ENCODE measurements at regions not wholly inside any gene's neighbourhood (a gene's known extent, or its start where the extent isn't known, plus 50 kb on each side); places are given as distances from the start of the nearest gene placed in this dataset.

DNA sequence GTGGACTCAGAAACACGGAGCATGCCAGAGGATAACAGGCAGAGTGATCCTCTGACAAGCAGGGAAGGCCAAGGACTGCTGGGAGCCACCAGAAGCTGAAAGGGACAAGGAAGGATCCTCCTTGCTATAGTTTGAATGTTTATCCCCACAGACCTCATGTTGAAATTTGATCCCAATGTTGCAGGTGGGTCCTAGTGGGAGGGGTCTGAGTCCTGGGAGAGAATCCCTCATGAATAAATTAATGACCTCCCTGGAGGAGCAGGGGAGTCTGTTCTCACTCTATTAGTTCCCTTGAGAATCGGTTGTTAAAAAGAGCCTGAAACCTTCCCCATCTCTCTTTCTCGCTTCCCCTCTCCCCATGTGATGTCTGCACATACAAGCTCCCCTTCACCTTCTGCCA lies 124.4 kb downstream of the FBXO15 start:
- H3K36me3 Mint-ChIP-seq: no peaks in the 10 kb centered on the region
- H3K27me3 Mint-ChIP-seq: peaks cover 0 to 37% (median 31%) of the 10 kb centered on the region in 3 donors
- H3K4me3 Mint-ChIP-seq: no peak overlapping the region
- DNase-seq (no peak), ATAC-seq (ENCODE audit: low read depth in 2 of 2) (no peak)
- peaks cover 0 to 5% (median 0%) of the 10 kb centered on the region in 3 donors for H3K4me1 Mint-ChIP-seq
- H3K27ac Mint-ChIP-seq: no peak overlapping the region
- no peaks in the 10 kb centered on the region for H3K9me3 Mint-ChIP-seq

DNA sequence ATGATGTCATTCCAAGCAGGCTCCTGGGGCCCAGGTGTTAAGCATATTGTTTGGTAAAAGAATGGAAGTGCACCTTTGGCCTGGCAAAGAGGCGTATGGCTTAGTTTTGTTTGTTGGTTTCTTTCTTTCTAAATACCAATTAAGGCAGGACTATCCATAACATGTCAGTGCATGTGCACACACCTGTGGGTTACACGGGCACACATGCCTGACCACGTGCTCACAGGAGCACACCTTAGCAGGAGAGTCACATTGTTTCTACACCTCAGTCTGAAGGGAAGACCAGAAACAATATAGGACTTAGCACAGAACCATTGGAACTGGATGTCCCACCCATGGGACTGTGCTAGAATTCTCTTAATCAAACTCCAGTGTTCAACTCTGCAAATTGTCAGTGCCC lies 127.8 kb downstream of the FBXO15 start:
- Mint-ChIP-seq H3K36me3 (no peaks in the 10 kb centered on the region), H3K4me3 (no peak overlapping the region), H3K27me3 (peaks cover 0 to 17% (median 14%) of the 10 kb centered on the region in 3 donors), H3K27ac (no peak overlapping the region), H3K4me1 (peaks cover 0 to 5% (median 3%) of the 10 kb centered on the region in 3 donors), H3K9me3 (peaks cover 0 to 6% (median 0%) of the 10 kb centered on the region in 7 donors)
- ATAC-seq (ENCODE audit: low read depth in 2 of 2) (no peak), DNase-seq (no peak)

DNA sequence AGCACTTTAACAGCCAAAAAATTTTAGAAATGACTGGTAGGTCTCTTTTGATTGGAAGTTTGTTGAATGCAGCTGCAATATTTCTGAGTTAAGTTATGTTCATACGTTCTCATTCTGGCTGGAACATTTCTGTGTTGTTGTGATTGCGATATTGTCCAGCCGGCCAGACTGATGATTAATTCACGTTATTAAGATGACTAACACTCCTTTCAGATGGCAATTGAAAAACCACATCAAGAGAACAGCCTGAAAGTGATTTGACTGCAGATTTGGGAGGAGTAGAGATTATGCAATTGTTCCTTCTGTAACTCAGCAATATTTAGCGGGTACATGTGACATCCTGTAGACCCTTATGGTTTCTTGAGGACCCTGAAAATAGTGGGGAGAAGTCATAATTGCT lies 133.7 kb downstream of the FBXO15 start:
- Mint-ChIP-seq H3K27me3 (peaks cover 0 to 10% (median 4%) of the 10 kb centered on the region in 3 donors), H3K4me3 (no peak overlapping the region), H3K27ac (no peak overlapping the region), H3K9me3 (peaks cover 0 to 6% (median 0%) of the 10 kb centered on the region in 7 donors), H3K4me1 (peaks cover 0 to 4% (median 0%) of the 10 kb centered on the region in 3 donors), H3K36me3 (no peaks in the 10 kb centered on the region)
- ATAC-seq (ENCODE audit: low read depth in 2 of 2): no peak
- no peak for DNase-seq

DNA sequence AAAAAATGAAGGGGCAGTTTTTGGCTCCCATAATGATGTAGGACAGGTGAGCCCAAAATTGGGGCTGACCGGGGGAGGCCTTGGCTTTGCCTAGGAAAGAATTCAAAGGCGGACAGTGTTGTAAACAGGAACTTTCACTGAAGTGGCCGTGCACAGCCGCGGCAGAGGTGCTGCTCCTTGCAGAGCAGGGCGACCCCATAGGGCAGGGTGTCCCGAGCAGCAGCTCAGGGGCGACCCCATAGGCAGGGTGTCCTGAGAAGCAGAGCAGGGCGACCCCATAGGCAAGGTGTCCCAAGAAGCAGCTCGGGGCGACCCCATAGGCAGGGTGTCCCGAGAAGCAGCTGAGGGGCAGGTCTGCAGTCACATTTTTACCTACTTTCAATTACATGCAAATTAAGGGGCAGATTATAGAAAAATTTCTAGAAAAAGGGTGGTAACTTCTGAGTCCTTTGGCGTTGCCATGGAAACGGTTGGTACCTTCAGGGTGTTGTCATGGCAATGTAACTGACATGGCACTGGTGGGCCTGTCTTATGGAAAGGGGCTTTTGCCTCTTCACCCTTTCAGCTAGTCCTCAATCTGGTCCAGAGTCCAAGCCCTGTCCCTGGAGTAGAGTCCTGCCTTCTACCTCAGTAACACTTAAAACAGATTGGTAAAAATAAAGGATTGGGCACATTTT lies 134.5 kb downstream of the FBXO15 start:
- no peak for ATAC-seq (ENCODE audit: low read depth in 2 of 2)
- peak overlapping the region in 1 of 6 donors; percentile 73 for H3K27ac Mint-ChIP-seq

DNA sequence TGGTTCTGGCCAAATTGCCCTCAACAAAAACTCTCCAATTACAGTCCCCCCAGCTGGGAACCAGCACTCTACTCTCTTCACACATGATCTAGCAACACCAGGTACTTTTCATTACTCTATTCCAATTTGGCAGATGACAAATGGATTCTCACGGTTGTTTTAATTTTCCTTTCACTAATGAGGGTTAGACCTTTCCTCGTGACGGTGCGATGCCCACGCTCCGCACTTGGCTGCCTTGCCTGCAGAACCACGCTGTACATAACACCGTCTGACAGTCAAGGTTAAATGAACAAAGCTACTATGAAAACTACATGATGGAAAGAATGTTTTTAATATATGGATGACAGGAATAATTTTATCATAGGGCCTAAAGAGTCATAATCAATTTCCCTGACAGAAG lies 141.5 kb downstream of the FBXO15 start:
- DNase-seq (no peak), ATAC-seq (ENCODE audit: low read depth in 2 of 2) (peak; percentile 50 to 65)
- Mint-ChIP-seq H3K27ac (peak overlapping the region in 3 of 6 donors; percentile 15 to 75 (median 21)), H3K9me3 (peaks cover 0 to 1% (median 0%) of the 10 kb centered on the region in 7 donors), H3K4me3 (peak overlapping the region in 6 of 8 donors; percentile 34 to 77 (median 60)), H3K27me3 (no peaks in the 10 kb centered on the region), H3K4me1 (peaks cover 16 to 27% (median 25%) of the 10 kb centered on the region in 3 donors), H3K36me3 (no peaks in the 10 kb centered on the region)

More for the DNA sequence above, 134.5 kb downstream of the FBXO15 start:
- no peak for DNase-seq
- no peak overlapping the region for H3K4me3 Mint-ChIP-seq
- H3K36me3 Mint-ChIP-seq: no peaks in the 10 kb centered on the region
- H3K27me3 Mint-ChIP-seq: peaks cover 0 to 6% (median 0%) of the 10 kb centered on the region in 3 donors
- peaks cover 0 to 6% (median 0%) of the 10 kb centered on the region in 7 donors for H3K9me3 Mint-ChIP-seq
- peaks cover 0 to 4% (median 0%) of the 10 kb centered on the region in 3 donors for H3K4me1 Mint-ChIP-seq

DNA sequence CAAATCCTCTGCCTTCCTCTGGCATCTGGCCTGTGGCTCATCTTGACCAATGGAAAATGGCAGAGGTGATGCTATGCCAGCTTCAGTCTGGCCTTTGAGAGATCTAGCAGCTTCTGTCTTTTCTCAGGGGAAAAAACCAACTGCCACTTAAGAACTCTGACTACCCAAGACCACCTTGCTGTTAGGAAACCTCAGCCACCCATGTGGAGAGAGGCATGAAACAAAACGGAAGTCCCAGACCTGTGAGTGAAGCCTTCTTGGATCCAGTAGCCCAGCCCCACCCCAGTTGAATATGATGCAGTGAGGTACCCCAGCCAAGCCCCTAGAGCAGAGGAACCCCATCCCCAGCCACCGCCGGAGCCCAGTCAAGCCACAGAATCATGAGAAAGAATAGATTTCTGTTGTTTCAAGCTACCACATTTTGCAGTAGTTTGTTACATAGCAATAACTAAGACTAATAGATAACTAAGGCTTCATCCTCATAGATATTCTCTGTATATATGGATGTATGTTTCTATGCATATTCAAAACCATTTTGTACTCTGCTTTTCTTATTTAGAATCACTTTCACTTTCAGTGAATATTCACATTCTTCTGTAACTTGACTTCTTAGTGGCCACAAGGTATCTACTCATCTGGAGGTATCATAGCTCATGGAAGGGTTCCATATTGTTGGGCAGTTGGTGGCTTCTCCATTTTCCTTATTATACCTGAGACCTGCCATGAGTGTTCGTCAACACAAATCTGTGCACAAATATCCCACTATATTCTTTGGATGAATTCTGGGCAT lies 142.1 kb downstream of the FBXO15 start:
- H3K9me3 Mint-ChIP-seq: peaks cover 0 to 1% (median 0%) of the 10 kb centered on the region in 7 donors
- peaks cover 16 to 27% (median 25%) of the 10 kb centered on the region in 3 donors for H3K4me1 Mint-ChIP-seq
- H3K4me3 Mint-ChIP-seq: peak overlapping the region; percentile 16 to 82 (median 56)
- H3K36me3 Mint-ChIP-seq: no peaks in the 10 kb centered on the region
- H3K27ac Mint-ChIP-seq: peak overlapping the region; percentile 13 to 79 (median 19)
- DNase-seq (peak; percentile 10), ATAC-seq (ENCODE audit: low read depth in 2 of 2) (peak; percentile 74 to 88)
- no peaks in the 10 kb centered on the region for H3K27me3 Mint-ChIP-seq

DNA sequence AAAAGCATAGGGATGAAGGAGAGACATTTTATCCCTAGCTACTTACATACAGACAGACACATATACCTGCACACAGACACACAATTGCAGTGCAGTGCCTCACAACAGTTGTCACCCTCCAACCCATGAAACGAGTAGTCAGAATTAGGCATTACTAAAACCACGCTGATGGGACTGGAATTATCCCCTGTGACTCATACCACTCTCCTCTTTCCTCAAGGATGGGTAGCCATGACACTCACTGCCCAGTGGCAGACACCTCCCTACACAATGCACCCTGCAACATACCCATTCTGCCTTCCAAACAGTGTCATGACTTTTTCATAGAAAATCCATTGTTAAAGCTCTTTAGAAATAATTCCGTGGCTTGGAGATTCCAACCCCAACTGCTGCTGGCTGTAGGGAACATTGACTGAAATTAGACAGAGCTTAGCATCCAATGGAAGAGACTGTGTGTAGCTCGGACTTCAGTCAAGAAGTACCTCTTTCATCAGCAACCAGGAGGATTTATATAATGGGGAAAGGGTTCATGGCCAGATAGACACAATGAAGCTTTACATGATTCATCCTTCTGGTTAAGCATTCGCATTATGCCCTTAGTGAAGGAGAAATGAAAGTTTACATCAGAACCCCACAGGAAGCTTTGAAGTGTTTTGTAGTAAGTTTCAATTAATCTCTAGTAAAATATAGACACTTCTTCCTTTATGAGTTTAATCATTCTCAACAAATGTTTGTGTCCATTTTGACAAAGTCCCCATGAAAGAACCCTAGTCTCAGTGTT lies 155.2 kb downstream of the FBXO15 start:
- ATAC-seq (ENCODE audit: low read depth in 2 of 2): no peak

DNA sequence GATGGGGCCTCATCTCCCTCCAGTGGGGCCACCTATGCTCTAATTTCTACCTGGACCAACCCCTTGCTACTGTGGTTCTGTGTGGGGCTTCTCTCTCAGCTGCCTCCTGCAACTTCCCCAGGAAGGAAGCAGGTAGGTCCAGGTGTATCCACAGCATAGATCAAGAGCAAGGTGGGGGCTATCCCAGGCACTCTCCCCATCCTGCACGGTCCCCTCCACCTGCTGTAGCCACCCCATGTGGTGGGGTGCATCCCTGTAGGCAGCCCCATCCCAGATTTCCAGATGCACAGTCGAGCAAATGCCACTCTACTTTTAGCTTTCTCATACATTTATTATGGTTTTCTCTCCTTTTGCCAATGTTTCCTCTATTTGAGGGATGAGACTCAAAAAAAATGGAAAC lies 156.1 kb downstream of the FBXO15 start:
- Mint-ChIP-seq H3K27me3 (no peaks in the 10 kb centered on the region), H3K27ac (no peak overlapping the region), H3K36me3 (peaks cover 4 to 12% of the 10 kb centered on the region in 2 donors), H3K4me3 (no peak overlapping the region), H3K4me1 (peaks cover 0 to 4% (median 0%) of the 10 kb centered on the region in 3 donors), H3K9me3 (peaks cover 5 to 14% (median 7%) of the 10 kb centered on the region in 7 donors)
- no peak for ATAC-seq (ENCODE audit: low read depth in 2 of 2)
- DNase-seq: no peak

More for the DNA sequence above, 155.2 kb downstream of the FBXO15 start:
- no peak overlapping the region for H3K4me3 Mint-ChIP-seq
- DNase-seq: no peak
- H3K27ac Mint-ChIP-seq: peak overlapping the region in 1 of 6 donors; percentile 45
- H3K36me3 Mint-ChIP-seq: peaks cover 4 to 11% of the 10 kb centered on the region in 2 donors
- H3K4me1 Mint-ChIP-seq: peaks cover 0 to 4% (median 0%) of the 10 kb centered on the region in 3 donors
- H3K9me3 Mint-ChIP-seq: peaks cover 6 to 18% (median 11%) of the 10 kb centered on the region in 7 donors
- H3K27me3 Mint-ChIP-seq: no peaks in the 10 kb centered on the region

DNA sequence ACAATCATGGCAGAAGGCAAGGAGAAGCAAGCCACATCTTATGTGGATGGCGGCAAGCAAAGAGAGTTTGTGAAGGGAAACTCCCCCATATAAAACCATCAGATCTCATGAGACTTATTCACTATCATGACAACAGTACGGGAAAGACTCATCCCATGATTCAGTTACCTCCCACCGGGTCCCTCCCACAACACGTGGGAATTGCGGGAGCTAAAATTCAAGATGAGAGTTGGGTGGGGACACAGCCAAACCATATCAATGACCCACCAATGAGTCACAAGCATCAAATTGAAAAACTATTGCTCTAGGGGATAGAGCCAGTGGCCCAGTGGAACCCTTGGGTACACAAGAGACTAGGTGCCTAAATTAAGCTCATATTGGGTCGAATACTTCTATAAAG lies 157.4 kb downstream of the FBXO15 start:
- no peak overlapping the region for H3K4me3 Mint-ChIP-seq
- peaks cover 4 to 14% (median 7%) of the 10 kb centered on the region in 7 donors for H3K9me3 Mint-ChIP-seq
- no peaks in the 10 kb centered on the region for H3K27me3 Mint-ChIP-seq
- peaks cover 4 to 12% of the 10 kb centered on the region in 2 donors for H3K36me3 Mint-ChIP-seq
- DNase-seq: no peak
- H3K4me1 Mint-ChIP-seq: peaks cover 0 to 4% (median 0%) of the 10 kb centered on the region in 3 donors
- H3K27ac Mint-ChIP-seq: no peak overlapping the region
- ATAC-seq (ENCODE audit: low read depth in 2 of 2): no peak

DNA sequence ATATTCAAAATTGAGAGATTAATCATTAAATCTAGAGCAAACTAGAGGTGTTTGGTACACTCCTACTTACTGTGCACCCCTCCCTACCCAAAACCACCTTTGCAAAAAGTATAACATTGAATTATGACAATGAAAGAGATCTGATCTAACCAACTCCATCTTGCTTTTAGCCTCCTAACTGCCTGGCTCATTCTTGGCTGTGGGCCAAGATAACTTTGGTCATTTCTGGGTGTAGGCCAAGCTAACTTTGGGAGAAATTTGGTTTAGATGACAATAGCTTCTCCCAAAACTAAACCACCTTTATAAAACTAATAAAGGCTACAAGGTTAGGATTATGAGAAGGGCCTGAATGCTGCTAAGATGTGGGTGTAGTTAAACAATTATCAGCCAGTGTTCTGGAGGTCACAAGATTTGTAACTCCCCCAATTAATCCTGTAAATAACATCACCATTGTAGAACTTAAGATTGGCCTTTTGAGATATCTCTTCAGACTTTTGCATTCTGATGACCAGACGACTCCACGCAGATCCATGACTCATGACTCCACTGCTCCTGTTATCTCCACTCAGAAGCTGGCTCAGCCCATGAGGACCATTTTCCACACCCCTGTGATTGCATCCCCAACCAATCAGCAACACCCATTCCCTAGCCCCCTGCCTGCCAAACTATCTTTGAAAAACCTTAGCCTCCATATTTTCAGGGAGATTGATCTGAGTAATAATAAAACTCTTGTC lies 160.2 kb downstream of the FBXO15 start:
- no peak overlapping the region for H3K4me3 Mint-ChIP-seq
- DNase-seq (no peak), ATAC-seq (ENCODE audit: low read depth in 2 of 2) (no peak)
- H3K36me3 Mint-ChIP-seq: peaks cover 0 to 12% of the 10 kb centered on the region in 2 donors
- H3K27me3 Mint-ChIP-seq: no peaks in the 10 kb centered on the region
- H3K4me1 Mint-ChIP-seq: peaks cover 0 to 1% (median 0%) of the 10 kb centered on the region in 3 donors
- peaks cover 4 to 14% (median 7%) of the 10 kb centered on the region in 7 donors for H3K9me3 Mint-ChIP-seq
- H3K27ac Mint-ChIP-seq: peak overlapping the region in 1 of 6 donors; percentile 51

DNA sequence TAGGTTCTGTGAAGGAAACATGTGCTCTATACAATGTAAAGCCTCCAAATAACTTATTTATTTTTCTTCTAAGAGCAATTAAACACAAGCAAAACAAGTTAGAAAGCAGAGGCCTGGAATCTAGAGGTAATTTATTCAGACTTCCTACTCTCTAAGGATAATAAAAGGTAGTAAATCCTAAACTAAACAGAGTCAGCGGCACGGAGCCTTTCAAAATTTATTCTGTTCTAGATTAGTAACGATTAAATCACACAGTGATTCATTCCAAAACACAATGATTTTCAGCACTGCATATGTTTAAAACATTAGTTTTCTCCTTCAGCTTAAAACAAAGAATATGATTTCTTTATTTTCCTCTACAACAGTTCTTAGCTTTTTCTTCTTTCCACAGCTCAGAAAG lies 160.9 kb downstream of the FBXO15 start:
- H3K4me3 Mint-ChIP-seq: no peak overlapping the region
- DNase-seq (no peak), ATAC-seq (ENCODE audit: low read depth in 2 of 2) (no peak)
- H3K4me1 Mint-ChIP-seq: no peaks in the 10 kb centered on the region
- peaks cover 0 to 12% of the 10 kb centered on the region in 2 donors for H3K36me3 Mint-ChIP-seq
- peaks cover 4 to 14% (median 7%) of the 10 kb centered on the region in 7 donors for H3K9me3 Mint-ChIP-seq
- no peaks in the 10 kb centered on the region for H3K27me3 Mint-ChIP-seq
- no peak overlapping the region for H3K27ac Mint-ChIP-seq

DNA sequence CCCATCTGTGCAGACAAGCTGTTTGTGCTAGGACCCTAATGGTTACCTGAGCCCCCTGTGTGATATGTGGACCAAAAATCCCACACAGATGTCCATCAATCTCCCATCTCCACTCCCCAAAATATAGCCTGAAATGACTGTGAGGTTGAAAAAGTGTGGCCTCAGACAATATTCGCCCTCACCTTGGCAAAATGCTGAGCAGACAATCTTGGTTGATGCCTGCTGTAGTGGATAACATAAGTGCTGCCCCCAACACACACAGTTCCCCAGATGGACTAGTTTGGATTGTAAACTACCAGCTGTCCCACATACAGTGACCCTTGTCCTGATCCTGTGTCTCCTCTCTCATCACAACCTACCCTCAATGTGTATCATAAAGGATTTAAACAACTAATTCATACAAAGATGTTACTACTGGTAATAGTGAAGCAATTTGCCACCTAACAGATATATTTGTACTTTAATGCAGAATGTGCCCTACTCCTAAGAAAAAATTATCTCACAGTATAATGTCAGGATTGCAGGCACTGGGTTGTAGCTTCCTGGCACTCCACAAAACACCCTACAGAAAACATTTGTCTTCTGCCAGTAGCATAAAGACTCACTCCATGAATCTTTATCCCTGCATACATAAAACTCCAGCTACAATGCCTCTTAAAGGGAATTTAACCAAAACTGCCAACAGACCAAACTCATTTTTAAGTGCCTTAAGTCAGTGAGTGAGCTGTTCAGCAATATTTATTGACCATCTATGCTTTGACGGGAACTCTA lies 161.6 kb downstream of the FBXO15 start:
- Mint-ChIP-seq H3K27me3 (no peaks in the 10 kb centered on the region), H3K9me3 (peaks cover 4 to 14% (median 7%) of the 10 kb centered on the region in 7 donors), H3K27ac (peak overlapping the region in 1 of 6 donors; percentile 24), H3K36me3 (peaks cover 0 to 12% of the 10 kb centered on the region in 2 donors), H3K4me1 (no peaks in the 10 kb centered on the region), H3K4me3 (no peak overlapping the region)
- DNase-seq: no peak
- no peak for ATAC-seq (ENCODE audit: low read depth in 2 of 2)
